Panc1 (cell line): ENCODE measurements at regions not wholly inside any gene's neighbourhood (a gene's known extent, or its start where the extent isn't known, plus 50 kb on each side); places are given as distances from the start of the nearest gene placed in this dataset.
"Not testable (repeated sequence)": the region's sequence is repeated elsewhere in the genome, so short reads cannot be mapped to it uniquely, and the experiment has no call there.

Experiments used
- CTCF ChIP-seq: fragments of 450-650 bp; IDR thresholded peaks from 2 replicates; pipeline ENCODE4 v1.5.1; 2017; ENCODE audit warnings: mild to moderate bottlenecking
- TCF7L2 ChIP-seq: IDR thresholded peaks from 2 replicates; pipeline ENCODE4 v1.6.1; 2011; ENCODE audit warnings: mild to moderate bottlenecking, low read depth, low read length, inconsistent platforms

GRCh38 chr14:19173188-19173587 lies 206.0 kb downstream of the POTEM start:
- not testable (repeated sequence) for TF ChIP-seq CTCF, TCF7L2
